Esophagus (tissue), 2 donors: ENCODE measurements at regions not wholly inside any gene's neighbourhood (a gene's known extent, or its start where the extent isn't known, plus 50 kb on each side); places are given as distances from the start of the nearest gene placed in this dataset.

ENCODE experiments used
- H3K27ac ChIP-seq, 2 donors: one replicate each; pipeline ENCODE4 v1.5.1; 2013; ENCODE audit warnings: low read depth in 2 of 2, mild to moderate bottlenecking in 2 of 2, inconsistent platforms in 1 of 2, low read length in 1 of 2, moderate library complexity in 1 of 2
- H3K27me3 ChIP-seq, 2 donors: one replicate each; pipeline ENCODE4 v1.6.1; 2013; ENCODE audit warnings: low read length in 2 of 2, control low read depth in 1 of 2, mild to moderate bottlenecking in 1 of 2; ENCODE audit not compliant: insufficient read depth in 2 of 2, control insufficient read depth in 1 of 2
- H3K36me3 ChIP-seq, 2 donors: one replicate each; pipeline ENCODE4 v1.6.1; 2013; ENCODE audit warnings: low read length in 1 of 2; ENCODE audit not compliant: control insufficient read depth in 2 of 2, insufficient read depth in 2 of 2
- H3K4me1 ChIP-seq, 2 donors: one replicate each; pipeline ENCODE4 v1.6.1; 2013; ENCODE audit warnings: low read length in 1 of 2; ENCODE audit not compliant: control insufficient read depth in 2 of 2, insufficient read depth in 2 of 2
- H3K4me3 ChIP-seq, 2 donors: one replicate each; pipeline ENCODE4 v1.5.1; 2013; ENCODE audit warnings: low read length in 2 of 2, mild to moderate bottlenecking in 2 of 2, low read depth in 1 of 2, moderate library complexity in 1 of 2
- H3K9me3 ChIP-seq, 2 donors: one replicate each; pipeline ENCODE4 v1.6.1; 2013; ENCODE audit warnings: mild to moderate bottlenecking in 2 of 2, low read depth in 1 of 2, low read length in 1 of 2, moderate library complexity in 1 of 2; ENCODE audit not compliant: control insufficient read depth in 2 of 2, insufficient read depth in 1 of 2
- WGBS, 2 donors: extraction: QIAGEN DNeasy Blood & Tissue Kit; methylation state at CpG; one replicate each; pipeline ENCODE4 v1.1.7; 2013; 5-methylcytosine and 5-hydroxymethylcytosine counted together
- donor health status: healthy with polysubstance abuse.
- donor health status: Bipolar disorder and iron deficiency.

- 95 to 96% methylated on average over 1 of the region's 1 CpG for WGBS, 2 donors
- H3K4me3 ChIP-seq: no peak overlapping the region
- no peaks in the 10 kb centered on the region for H3K4me1 ChIP-seq
- no peaks in the 10 kb centered on the region for H3K9me3 ChIP-seq
- H3K27ac ChIP-seq: no peak overlapping the region
- no peaks in the 10 kb centered on the region for H3K36me3 ChIP-seq
- H3K27me3 ChIP-seq: no peaks in the 10 kb centered on the region
Measured at GRCh38 chr13:74860789-74861188, 621.2 kb downstream of the TBC1D4 start.

- 33 to 54% methylated on average over 2 of the region's 2 CpGs for WGBS, 2 donors
- H3K9me3 ChIP-seq: no peaks in the 10 kb centered on the region
- no peaks in the 10 kb centered on the region for H3K27me3 ChIP-seq
- no peak overlapping the region for H3K27ac ChIP-seq
- H3K36me3 ChIP-seq: no peaks in the 10 kb centered on the region
- no peaks in the 10 kb centered on the region for H3K4me1 ChIP-seq
- H3K4me3 ChIP-seq: no peak overlapping the region
Measured at GRCh38 chr13:74850893-74851292, 631.1 kb downstream of the TBC1D4 start.

DNA sequence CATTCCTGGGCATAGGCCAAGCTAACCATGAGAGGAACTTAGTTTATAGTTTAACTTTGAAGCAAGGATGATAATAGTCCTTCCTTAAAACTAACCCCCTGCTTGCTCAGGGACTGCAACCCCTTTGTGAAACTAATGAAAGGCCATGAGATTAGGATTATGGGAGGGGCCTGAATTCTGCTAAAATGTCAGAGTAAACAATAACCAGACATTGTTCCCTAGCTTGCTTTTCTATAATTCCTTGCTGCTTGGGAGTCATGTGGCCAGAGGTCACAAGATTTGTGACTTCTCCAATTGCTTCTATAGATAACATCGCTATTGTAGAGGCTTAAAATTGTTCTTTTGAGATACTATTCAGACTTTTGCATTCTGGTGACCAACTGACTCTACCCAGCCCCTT is 634.0 kb downstream of the TBC1D4 start:
- no peak overlapping the region for H3K4me3 ChIP-seq
- no peak overlapping the region for H3K27ac ChIP-seq
- no peaks in the 10 kb centered on the region for H3K36me3 ChIP-seq
- H3K27me3 ChIP-seq: no peaks in the 10 kb centered on the region
- H3K4me1 ChIP-seq: no peaks in the 10 kb centered on the region
- no peaks in the 10 kb centered on the region for H3K9me3 ChIP-seq
- 71 to 91% methylated on average over 1 of the region's 1 CpG for WGBS, 2 donors

DNA sequence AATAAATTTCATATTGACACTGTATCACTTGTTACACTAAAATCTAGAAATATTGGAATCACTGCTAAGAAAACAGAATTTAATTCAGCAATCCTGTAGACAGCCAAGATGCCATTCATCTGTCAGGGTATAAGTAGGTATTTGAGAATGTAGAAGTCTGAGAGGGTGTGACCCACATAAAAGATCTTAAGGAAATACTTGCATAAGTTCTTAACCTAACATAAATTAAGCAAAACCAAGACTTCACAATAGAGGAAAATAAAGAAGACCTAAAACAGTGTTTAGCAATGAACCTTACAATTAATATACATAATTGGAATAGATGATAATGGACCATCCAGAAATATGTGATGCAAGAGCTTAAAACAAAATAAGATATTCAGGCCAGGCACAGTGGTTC is 636.2 kb downstream of the TBC1D4 start:
- Histone ChIP-seq H3K27ac (no peak overlapping the region), H3K9me3 (no peaks in the 10 kb centered on the region), H3K27me3 (no peaks in the 10 kb centered on the region), H3K4me3 (no peak overlapping the region), H3K36me3 (no peaks in the 10 kb centered on the region), H3K4me1 (no peaks in the 10 kb centered on the region)

DNA sequence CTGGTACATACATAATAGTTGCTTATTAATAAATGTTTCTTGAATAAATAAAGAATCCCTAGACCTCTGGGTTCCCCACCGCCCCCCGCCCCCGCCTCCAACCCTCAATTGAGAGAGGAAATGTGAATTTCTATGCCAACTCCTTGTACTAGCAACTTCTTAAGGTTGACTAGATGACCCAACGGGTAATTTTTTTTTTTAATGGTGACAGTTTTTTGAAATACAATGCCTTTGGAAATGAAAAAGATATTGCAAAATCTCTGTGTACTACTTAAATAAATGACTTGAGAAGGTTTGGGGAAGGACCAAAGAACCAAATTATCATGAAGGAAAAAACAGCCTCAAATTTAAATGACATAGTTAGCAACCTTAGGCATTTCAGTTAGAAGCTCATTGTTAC is 640.3 kb downstream of the TBC1D4 start:
- Histone ChIP-seq H3K4me1 (no peaks in the 10 kb centered on the region), H3K27ac (no peak overlapping the region), H3K27me3 (no peaks in the 10 kb centered on the region), H3K36me3 (no peaks in the 10 kb centered on the region), H3K4me3 (no peak overlapping the region), H3K9me3 (no peaks in the 10 kb centered on the region)
- WGBS, 2 donors: 86 to 88% methylated on average over 4 of the region's 4 CpGs

DNA sequence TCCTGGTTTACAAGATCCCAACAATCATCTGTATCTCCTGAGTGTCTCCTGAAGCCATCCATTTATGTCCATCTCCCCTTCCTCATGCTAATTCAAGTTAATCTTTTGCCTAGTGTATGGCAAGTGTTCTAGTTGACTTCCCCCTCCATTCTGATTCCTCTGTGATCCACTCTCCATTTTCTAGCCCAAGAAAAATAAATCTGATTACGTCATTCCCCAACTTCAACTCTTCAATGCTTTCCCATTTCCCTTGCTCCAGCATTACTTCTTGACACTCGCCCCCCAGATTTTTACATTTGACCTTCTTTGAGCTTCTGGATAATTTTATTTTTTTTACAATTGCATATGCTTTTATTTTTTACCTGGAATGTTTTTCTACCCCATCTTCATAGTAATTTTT is 640.8 kb downstream of the TBC1D4 start:
- no peak overlapping the region for H3K27ac ChIP-seq
- H3K27me3 ChIP-seq: no peaks in the 10 kb centered on the region
- no peaks in the 10 kb centered on the region for H3K4me1 ChIP-seq
- H3K9me3 ChIP-seq: no peaks in the 10 kb centered on the region
- H3K4me3 ChIP-seq: no peak overlapping the region
- 85% methylated on average over 2 of the region's 2 CpGs for WGBS, 2 donors
- H3K36me3 ChIP-seq: no peaks in the 10 kb centered on the region

GRCh38 chr13:74839656-74840055 is 642.3 kb downstream of the TBC1D4 start:
- Histone ChIP-seq H3K4me1 (no peaks in the 10 kb centered on the region), H3K36me3 (no peaks in the 10 kb centered on the region), H3K4me3 (no peak overlapping the region), H3K27ac (no peak overlapping the region), H3K27me3 (no peaks in the 10 kb centered on the region), H3K9me3 (no peaks in the 10 kb centered on the region)

- no peaks in the 10 kb centered on the region for H3K36me3 ChIP-seq
Measured at GRCh38 chr13:74838096-74838495, 643.9 kb downstream of the TBC1D4 start.

GRCh38 chr13:74836628-74837027 is 645.3 kb downstream of the TBC1D4 start:
- Histone ChIP-seq H3K27me3 (no peaks in the 10 kb centered on the region), H3K36me3 (no peaks in the 10 kb centered on the region), H3K9me3 (no peaks in the 10 kb centered on the region), H3K4me3 (no peak overlapping the region), H3K4me1 (no peaks in the 10 kb centered on the region), H3K27ac (no peak overlapping the region)
- WGBS, 2 donors: 91 to 95% methylated on average over 1 of the region's 1 CpG

More at GRCh38 chr13:74838096-74838495, 643.9 kb downstream of the TBC1D4 start:
- H3K9me3 ChIP-seq: no peaks in the 10 kb centered on the region
- H3K27ac ChIP-seq: no peak overlapping the region
- no peaks in the 10 kb centered on the region for H3K4me1 ChIP-seq
- H3K27me3 ChIP-seq: no peaks in the 10 kb centered on the region
- no peak overlapping the region for H3K4me3 ChIP-seq
- WGBS, 2 donors: 84 to 92% methylated on average over 5 of the region's 5 CpGs

DNA sequence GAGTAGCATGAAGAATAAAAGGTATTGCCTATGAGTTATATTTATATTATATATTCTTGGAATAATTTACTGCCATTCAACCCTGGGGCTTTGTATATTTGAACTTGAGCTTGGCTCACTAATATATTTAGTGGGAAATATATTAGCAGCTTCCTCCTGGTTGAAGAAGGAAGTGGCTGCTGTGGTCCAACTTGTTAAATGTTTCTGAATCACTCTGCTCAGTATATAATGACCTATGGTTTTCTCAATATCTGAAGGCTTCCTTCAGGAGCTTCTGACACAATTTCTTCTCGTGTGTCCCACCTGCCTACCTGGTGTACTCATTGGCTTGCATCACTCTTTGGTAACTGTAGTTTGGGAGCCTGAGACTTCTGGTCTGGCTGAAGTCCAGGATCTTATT is 646.4 kb downstream of the TBC1D4 start:
- no peaks in the 10 kb centered on the region for H3K36me3 ChIP-seq
- no peak overlapping the region for H3K27ac ChIP-seq
- H3K4me3 ChIP-seq: no peak overlapping the region
- WGBS, 2 donors: 54 to 65% methylated on average over 1 of the region's 1 CpG
- no peaks in the 10 kb centered on the region for H3K27me3 ChIP-seq
- H3K9me3 ChIP-seq: no peaks in the 10 kb centered on the region
- no peaks in the 10 kb centered on the region for H3K4me1 ChIP-seq
